BLaER1 treated with 17β-estradiol and CSF1 and Interleukin-3, amounts not matched to agents 10 nM and 100 nM (cell line): ENCODE measurements at regions not wholly inside any gene's neighbourhood (a gene's known extent, or its start where the extent isn't known, plus 50 kb on each side); places are given as distances from the start of the nearest gene placed in this dataset.

ENCODE experiments used
- H3K27ac ChIP-seq, 11 experiments: shearing (Covaris generic); formaldehyde crosslinking; 2 replicates each; pipeline ENCODE4 v1.8.1; 2022
- H3K27me3 ChIP-seq, 11 experiments: shearing (Covaris generic); formaldehyde crosslinking; 2 replicates each; pipeline ENCODE4 v1.8.1; 2022
- H3K36me3 ChIP-seq, 11 experiments: shearing (Covaris generic); formaldehyde crosslinking; 2 replicates each; pipeline ENCODE4 v1.8.1; 2022
- H3K4me1 ChIP-seq, 10 experiments: shearing (Covaris generic); formaldehyde crosslinking; 2 replicates each; pipeline ENCODE4 v1.8.1; 2022
- H3K4me2 ChIP-seq, 11 experiments: shearing (Covaris generic); formaldehyde crosslinking; 2 replicates each; pipeline ENCODE4 v1.8.1; 2022
- H3K4me3 ChIP-seq, 10 experiments: shearing (Covaris generic); formaldehyde crosslinking; 2 replicates each; pipeline ENCODE4 v1.8.1; 2022
- H3K9ac ChIP-seq, 11 experiments: shearing (Covaris generic); formaldehyde crosslinking; 2 replicates each; pipeline ENCODE4 v1.8.1; 2022
- H3K9me3 ChIP-seq, 11 experiments: shearing (Covaris generic); formaldehyde crosslinking; replicated peaks in 1 of 11; 2 replicates each; pipeline ENCODE4 v1.8.1; 2022
- H4K20me1 ChIP-seq, 11 experiments: shearing (Covaris generic); formaldehyde crosslinking; 2 replicates each; pipeline ENCODE4 v1.8.1; 2022
- Cebpa-rat ChIP-seq, 11 experiments: shearing (Covaris generic); IDR thresholded peaks; 2 replicates each; pipeline ENCODE4 v1.8.1; 2022

DNA sequence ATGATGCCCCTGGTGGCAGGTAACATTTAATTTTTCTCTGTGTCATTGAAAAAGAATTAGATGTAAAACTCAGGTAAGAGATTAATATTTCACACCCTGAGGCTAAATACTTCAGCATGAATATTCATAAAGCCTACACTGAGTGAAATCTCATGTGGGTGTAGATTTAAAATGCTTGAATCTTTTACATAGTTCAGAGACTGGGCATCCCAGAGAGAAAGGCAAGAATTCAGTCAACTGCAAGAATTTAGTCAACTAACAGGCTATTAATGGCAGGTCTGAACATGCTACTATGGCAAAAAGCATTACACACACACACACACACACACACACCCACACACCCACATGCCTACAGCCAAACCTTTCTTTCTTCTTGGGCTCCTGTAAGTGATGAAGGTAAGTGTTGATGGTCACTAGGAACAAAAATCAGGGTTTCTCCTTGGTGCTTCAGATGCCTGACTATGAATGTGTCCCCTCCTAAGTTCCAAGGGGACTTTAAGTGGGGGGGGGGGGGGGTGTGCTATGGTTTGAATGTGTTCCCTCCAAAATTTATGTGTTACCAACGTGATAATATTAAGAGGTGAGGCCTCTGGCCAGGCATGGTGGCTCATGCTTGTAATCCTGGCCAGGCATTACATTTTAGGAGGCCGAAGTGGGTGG lies 63.7 kb upstream of the PSMD7 start:
- H3K9ac ChIP-seq, result no peak overlapping the region
- H3K4me1 ChIP-seq, result no peaks in the 10 kb centered on the region
- H4K20me1 ChIP-seq, result no peaks in the 10 kb centered on the region
- no peaks in the 10 kb centered on the region for H3K9me3 ChIP-seq
- H3K4me2 ChIP-seq, result no peak overlapping the region
- H3K27me3 ChIP-seq, result no peaks in the 10 kb centered on the region
- no peaks in the 10 kb centered on the region for H3K36me3 ChIP-seq
- no peak overlapping the region for H3K27ac ChIP-seq
- TF ChIP-seq Cebpa-rat (IDR thresholded peaks at IDR 0.05), result no peak
- H3K4me3 ChIP-seq, result no peak overlapping the region

DNA sequence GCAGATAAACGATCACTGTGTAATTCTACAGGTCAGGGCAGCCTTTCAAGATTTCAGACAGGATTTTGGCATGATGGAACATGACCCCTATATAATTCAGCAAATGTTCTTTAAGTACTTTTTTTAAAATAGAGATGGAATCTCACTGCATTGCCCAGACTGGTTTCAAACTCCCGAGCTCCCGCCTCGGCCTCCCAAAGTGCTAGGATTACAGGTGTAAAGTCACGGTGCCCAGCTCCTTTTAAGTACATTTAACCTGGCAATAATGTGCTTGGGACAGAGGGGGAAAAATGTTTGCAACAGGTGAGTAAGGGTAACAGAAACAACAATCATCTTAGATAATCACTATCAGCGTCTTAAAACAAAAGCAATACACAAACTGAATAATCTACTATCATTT lies 66.5 kb upstream of the PSMD7 start:
- Histone ChIP-seq H3K4me3 (no peak overlapping the region), H3K4me2 (no peak overlapping the region), H3K9ac (no peak overlapping the region), H4K20me1 (no peaks in the 10 kb centered on the region), H3K27me3 (no peaks in the 10 kb centered on the region), H3K36me3 (no peaks in the 10 kb centered on the region), H3K27ac (no peak overlapping the region), H3K4me1 (peaks cover 0 to 5% (median 0%) of the 10 kb centered on the region in 10 experiments; a peak in 1 of 20 replicates), H3K9me3 (no peaks in the 10 kb centered on the region)
- no peak for TF ChIP-seq Cebpa-rat (IDR thresholded peaks at IDR 0.05)

DNA sequence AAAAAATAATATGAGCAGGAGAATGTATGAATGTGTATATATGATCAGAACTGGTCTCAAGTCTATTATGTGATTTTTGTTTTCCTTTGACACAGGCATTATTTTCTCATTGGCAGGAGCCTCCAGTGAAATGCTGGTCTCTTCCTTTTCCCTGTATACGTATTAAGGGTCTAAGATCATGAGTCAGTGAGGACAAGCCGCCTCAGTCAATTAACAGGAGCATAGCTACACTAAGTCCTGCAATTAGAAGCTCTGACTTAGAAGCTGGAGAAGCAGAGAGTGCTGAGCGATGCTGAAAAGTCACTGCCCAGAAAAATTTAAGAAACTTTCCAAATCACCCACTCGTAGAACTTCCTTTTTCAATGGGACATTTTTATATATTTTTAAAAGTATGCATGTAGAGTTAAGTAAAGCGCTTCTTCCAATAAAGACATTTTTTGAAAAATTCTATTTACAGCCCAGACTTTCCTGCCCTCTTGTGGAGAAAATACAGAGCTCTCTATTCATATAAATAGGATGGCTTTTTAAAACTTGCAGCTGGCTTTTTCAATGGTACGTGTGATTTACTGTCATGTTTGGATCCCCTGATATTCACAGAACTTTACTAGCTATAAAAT lies 70.2 kb upstream of the PSMD7 start:
- TF ChIP-seq Cebpa-rat (IDR thresholded peaks at IDR 0.05), result no peak
- H3K4me3 ChIP-seq, result no peak overlapping the region
- no peaks in the 10 kb centered on the region for H3K36me3 ChIP-seq
- no peaks in the 10 kb centered on the region for H4K20me1 ChIP-seq
- H3K9me3 ChIP-seq, result no peaks in the 10 kb centered on the region
- no peaks in the 10 kb centered on the region for H3K27me3 ChIP-seq
- H3K9ac ChIP-seq, result no peak overlapping the region
- H3K27ac ChIP-seq, result no peak overlapping the region
- H3K4me1 ChIP-seq, result peaks cover 0 to 5% (median 0%) of the 10 kb centered on the region in 10 experiments; a peak in 1 of 20 replicates
- H3K4me2 ChIP-seq, result peak overlapping the region in 2 of 11 experiments; percentile 17 to 33; a peak in 1 of 22 replicates

DNA sequence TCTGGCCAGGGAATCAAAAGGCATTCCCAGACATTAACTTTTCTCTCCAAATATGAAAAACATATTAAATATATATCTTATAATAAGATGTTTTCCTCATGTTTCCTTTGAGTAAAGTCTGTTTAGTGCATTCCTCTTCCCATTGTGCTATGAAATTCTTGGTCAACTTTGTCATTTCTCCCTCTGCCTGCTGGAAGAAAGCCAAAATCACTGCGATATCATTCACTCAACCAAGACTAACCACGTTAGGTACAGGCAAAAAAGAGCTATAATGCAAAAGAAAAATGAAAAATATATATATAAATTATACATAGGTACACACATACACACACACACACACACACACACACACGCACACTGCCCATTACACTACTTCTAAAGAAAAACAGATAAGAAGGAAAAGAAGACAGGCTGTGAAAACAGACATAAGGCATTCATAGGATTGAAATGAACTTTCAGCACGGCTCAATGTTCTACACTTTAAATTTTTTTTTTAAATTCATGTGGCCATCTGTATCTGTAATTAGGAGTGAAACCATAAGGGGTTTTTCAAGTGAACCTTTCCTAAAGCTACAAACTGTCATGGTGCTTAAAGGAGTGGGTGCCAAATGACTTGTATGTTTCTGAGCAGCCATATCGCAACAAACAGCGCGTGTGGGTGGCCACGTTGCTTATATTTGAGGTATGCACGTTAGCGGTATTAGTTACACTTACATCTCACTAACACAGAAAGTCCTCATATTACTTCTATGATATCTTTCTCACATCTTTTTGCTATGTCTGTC lies 71.6 kb upstream of the PSMD7 start:
- peaks cover 0 to 5% (median 0%) of the 10 kb centered on the region in 10 experiments; a peak in 1 of 20 replicates for H3K4me1 ChIP-seq
- H3K4me2 ChIP-seq, result no peak overlapping the region
- H3K9ac ChIP-seq, result no peak overlapping the region
- no peaks in the 10 kb centered on the region for H3K27me3 ChIP-seq
- H4K20me1 ChIP-seq, result no peaks in the 10 kb centered on the region
- no peak for TF ChIP-seq Cebpa-rat (IDR thresholded peaks at IDR 0.05)
- no peaks in the 10 kb centered on the region for H3K36me3 ChIP-seq
- H3K27ac ChIP-seq, result no peak overlapping the region
- H3K4me3 ChIP-seq, result no peak overlapping the region
- no peaks in the 10 kb centered on the region for H3K9me3 ChIP-seq

DNA sequence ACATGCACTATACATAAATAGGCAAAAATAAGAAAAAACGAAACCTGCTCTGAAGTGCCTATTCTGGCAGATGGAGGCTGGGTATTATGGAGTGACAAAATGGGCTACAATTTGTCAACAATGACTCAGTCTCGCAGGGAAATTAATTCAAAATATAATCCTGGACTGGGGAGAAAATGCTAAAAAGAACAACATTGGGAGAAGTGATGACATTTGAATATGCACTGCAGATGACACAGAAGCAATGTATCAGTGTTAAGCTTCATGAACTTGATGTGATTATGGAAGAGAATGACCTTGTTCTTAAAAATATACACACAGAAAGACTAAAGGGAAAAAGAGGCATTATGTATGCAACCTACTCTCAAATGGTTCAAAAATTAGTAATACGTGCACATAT lies 74.8 kb upstream of the PSMD7 start:
- no peaks in the 10 kb centered on the region for H4K20me1 ChIP-seq
- H3K4me3 ChIP-seq, result no peak overlapping the region
- no peaks in the 10 kb centered on the region for H3K27me3 ChIP-seq
- TF ChIP-seq Cebpa-rat (IDR thresholded peaks at IDR 0.05), result no peak
- no peaks in the 10 kb centered on the region for H3K9me3 ChIP-seq
- H3K36me3 ChIP-seq, result no peaks in the 10 kb centered on the region
- peaks cover 0 to 5% (median 0%) of the 10 kb centered on the region in 10 experiments; a peak in 1 of 20 replicates for H3K4me1 ChIP-seq
- H3K4me2 ChIP-seq, result no peak overlapping the region
- H3K9ac ChIP-seq, result no peak overlapping the region
- H3K27ac ChIP-seq, result no peak overlapping the region

DNA sequence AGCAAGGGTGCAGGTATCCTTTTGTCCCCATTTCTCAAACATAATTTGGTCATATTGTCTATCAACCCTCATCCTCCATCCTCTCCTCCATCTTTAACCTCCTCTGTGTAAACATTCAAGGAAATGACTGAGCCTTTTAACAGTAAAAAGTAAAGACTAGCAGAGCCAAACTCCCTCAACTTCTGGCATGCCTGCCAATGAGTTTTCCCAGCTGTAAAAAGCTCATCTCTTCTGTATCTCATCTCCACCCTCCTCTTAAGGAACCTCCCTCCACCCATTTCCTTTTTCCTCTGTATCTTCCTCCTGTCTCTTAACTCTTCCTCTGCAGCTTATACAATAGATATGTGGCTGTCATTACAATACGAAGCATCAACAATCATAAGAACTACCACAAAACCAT lies 76.9 kb upstream of the PSMD7 start:
- H3K4me3 ChIP-seq, result no peak overlapping the region
- no peak for TF ChIP-seq Cebpa-rat (IDR thresholded peaks at IDR 0.05)

DNA sequence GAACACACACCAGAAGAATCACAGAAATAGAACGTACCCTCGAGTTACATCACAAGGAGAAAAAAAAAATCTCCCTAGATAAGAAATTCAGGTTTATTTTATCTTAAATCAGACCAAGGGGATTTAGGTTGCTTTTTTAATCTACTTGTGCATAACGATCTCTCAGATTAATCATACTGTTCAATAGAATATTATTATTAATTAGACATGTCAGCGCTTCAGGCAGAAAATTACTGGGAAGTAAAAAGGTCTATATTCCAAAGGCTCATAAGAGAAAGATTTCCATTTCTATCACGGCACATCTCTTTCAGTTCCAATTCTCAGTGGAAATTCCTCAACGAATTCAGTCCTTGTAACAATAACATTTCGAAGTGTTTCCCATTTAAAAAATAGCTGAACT lies 77.7 kb upstream of the PSMD7 start:
- Histone ChIP-seq H3K27me3 (no peaks in the 10 kb centered on the region), H4K20me1 (no peaks in the 10 kb centered on the region), H3K27ac (no peak overlapping the region), H3K4me2 (no peak overlapping the region), H3K9me3 (no peaks in the 10 kb centered on the region), H3K4me3 (no peak overlapping the region), H3K9ac (no peak overlapping the region), H3K4me1 (no peaks in the 10 kb centered on the region), H3K36me3 (no peaks in the 10 kb centered on the region)
- TF ChIP-seq Cebpa-rat (IDR thresholded peaks at IDR 0.05), result no peak

More for the DNA sequence above, 76.9 kb upstream of the PSMD7 start:
- Histone ChIP-seq H3K36me3 (no peaks in the 10 kb centered on the region), H3K9ac (no peak overlapping the region), H3K27me3 (no peaks in the 10 kb centered on the region), H3K27ac (no peak overlapping the region), H3K9me3 (no peaks in the 10 kb centered on the region), H4K20me1 (no peaks in the 10 kb centered on the region), H3K4me2 (no peak overlapping the region), H3K4me1 (no peaks in the 10 kb centered on the region)

DNA sequence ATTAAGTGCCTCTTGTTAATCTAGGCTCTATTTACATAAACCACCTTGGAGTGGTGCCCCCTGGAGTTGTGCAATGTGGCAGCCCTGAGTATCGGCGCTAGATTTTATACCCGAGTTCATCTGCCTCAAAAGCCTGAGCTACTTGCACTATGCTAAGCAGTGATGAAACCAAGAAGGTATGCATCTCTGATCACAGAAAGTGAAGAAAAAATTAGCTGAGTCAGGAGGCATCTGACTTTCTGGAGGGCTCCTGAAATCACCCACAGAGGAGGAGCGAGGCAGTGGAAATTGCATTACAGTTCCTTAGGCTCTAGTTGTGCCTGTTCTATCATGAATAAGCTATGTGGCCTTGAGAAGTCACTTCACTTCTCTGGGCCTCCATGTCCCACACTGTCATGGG lies 80.3 kb upstream of the PSMD7 start:
- H3K27ac ChIP-seq, result no peak overlapping the region
- no peaks in the 10 kb centered on the region for H4K20me1 ChIP-seq
- no peak overlapping the region for H3K9ac ChIP-seq
- H3K4me2 ChIP-seq, result no peak overlapping the region
- TF ChIP-seq Cebpa-rat (IDR thresholded peaks at IDR 0.05), result no peak
- H3K36me3 ChIP-seq, result no peaks in the 10 kb centered on the region
- no peaks in the 10 kb centered on the region for H3K27me3 ChIP-seq
- peaks cover 0 to 7% (median 0%) of the 10 kb centered on the region in 10 experiments; a peak in 2 of 20 replicates for H3K4me1 ChIP-seq
- no peaks in the 10 kb centered on the region for H3K9me3 ChIP-seq
- H3K4me3 ChIP-seq, result no peak overlapping the region

DNA sequence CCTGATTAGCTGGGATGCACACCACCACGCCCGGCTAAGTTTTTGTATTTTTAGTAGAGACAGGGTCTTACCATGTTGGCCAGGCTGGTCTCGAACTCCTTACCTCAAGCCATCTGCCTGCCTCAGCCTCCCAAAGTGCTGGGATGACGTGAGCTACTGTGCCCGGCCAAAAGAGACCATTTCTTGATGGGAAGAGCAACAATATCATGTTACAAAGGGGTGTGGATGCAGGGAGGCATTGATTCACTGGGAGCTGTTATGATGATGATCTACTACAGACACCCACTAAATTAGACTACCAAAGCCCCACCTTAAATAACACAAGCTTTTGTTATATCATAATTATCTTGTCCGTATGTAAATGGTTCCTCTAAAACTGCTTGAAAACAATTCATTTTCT lies 81.4 kb upstream of the PSMD7 start:
- H3K4me1 ChIP-seq, result peaks cover 0 to 7% (median 0%) of the 10 kb centered on the region in 10 experiments; a peak in 2 of 20 replicates

More for the DNA sequence above, 81.4 kb upstream of the PSMD7 start:
- TF ChIP-seq Cebpa-rat (IDR thresholded peaks at IDR 0.05), result no peak
- Histone ChIP-seq H3K4me3 (no peak overlapping the region), H3K27ac (no peak overlapping the region), H3K4me2 (no peak overlapping the region), H3K36me3 (no peaks in the 10 kb centered on the region), H3K9me3 (no peaks in the 10 kb centered on the region), H3K9ac (no peak overlapping the region), H4K20me1 (no peaks in the 10 kb centered on the region), H3K27me3 (no peaks in the 10 kb centered on the region)
